Fibroblast of skin of left biceps (primary cell): ENCODE measurements at regions not wholly inside any gene's neighbourhood (a gene's known extent, or its start where the extent isn't known, plus 50 kb on each side); places are given as distances from the start of the nearest gene placed in this dataset.

Experiments used
- DNase-seq, 2 experiments: peaks; one replicate each; pipeline ENCODE4 v3.0.0-alpha.2; 2013; ENCODE audit warnings: low read depth in 2 of 2

GRCh38 chr9:88792502-88792901, 198.8 kb upstream of the S1PR3 start:
- DNase-seq = no peak

- DNase-seq = no peak
Measured at GRCh38 chr9:88794100-88794499, 197.2 kb upstream of the S1PR3 start.

- DNase-seq = no peak
Measured at GRCh38 chr9:88796947-88797346, 194.3 kb upstream of the S1PR3 start.

GRCh38 chr9:88798476-88798875, 192.8 kb upstream of the S1PR3 start:
- no peak for DNase-seq

DNA sequence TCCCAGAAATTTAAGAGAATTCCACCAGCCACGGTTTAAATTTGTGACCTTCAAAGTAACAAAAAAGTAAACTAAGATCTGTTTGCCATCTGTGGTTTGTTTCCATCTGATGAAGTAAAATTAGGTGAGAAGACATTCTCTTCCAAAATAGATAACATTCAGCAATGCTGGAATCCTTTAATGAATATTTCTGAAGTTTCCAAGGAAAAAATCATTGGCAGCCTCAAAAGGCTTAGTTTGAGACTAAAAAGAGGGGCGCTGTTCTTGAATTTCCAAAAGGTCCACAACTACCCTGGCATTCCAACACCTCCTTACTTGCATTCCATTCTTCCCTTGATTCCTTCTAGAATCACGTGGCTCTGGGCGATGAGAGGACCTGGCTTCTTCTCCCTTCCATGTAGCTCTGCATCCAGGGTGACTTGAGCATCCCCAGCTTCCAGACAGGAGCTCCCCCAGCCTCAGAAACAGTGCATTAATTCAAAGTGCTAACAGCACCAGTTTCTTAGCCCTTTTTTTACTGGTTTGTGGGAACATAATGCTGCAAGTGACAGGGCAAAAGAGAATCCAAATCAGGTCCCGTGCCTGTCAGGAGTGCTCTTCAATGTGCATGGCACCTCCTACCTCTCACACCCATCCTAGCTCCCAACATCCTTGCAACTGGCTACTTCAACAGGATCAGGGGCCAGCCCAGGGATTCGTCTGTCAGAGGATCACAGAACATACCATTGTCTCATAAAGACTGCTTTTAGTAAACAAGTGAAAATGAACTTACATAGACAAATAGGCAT, 191.5 kb upstream of the S1PR3 start:
- no peak for DNase-seq

DNA sequence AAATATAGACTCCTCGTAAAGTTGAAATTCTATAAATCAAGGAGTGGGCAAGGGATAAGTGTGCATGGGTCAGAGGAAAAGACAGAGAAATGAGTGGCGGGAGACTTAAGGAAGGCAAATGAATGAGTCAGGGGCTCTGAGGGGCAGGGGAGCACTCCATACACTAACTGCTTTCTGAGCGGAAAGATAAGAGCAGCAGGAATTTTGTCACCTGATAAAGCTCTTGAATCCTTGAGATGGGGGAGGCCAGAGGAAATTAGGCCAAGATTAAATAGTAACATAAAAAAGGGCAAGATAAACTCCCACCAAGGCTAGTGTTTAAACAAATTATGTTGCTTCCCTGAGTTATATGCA, 191.0 kb upstream of the S1PR3 start:
- DNase-seq = no peak

- DNase-seq = no peak
Measured at GRCh38 chr9:88801214-88801796, 190.0 kb upstream of the S1PR3 start.

DNA sequence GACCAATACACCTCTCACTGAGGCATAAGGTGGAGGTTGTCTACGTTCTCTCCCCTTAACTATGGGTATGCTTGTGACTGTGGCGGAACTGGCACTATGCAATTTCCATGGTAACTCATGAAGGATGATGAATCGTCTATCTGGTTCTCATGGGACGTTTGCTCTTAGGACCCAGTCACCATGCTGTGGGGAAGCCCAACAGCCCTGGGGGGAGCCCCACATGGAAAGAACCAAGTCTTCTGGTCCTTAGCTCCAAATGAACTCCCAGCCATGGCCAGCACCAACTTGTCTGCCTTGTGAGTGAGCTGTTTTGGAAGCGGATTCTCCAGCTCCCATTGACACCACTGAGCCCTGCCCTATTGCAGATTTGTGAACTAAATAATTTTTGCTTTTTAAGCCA, 188.7 kb upstream of the S1PR3 start:
- DNase-seq = no peak

DNA sequence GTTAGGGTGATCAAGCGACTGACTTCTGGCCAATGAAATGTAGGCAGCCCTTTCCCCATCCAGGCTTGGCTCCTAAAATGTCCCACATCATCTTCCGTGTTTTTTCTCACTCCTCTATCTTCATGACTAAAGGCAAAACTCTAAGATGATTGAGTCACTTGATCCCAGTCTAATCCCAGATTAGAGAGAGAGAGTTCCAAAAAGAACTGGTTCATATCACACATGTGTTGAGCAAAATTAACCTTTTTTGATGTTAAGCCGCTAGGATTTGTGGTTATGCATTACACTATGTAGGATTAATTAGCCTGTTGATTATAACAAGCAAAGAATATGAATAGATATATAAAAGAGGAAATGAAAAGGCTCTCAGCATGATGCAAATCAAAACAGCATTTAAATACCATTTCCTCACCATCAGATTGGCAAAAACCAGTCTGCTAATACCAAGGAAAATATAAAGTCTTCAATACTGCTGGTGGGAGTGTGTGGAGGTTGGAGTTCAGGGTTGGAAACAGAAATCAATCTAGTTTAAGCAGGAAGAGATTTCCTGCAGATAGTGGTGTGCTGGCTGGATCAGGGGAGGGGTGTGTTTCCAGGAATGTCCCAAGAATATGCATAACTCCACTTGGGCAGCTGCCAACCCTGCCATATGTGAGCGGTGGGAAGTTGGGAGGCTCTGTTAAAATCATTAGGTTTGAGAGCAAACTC, 187.6 kb upstream of the S1PR3 start:
- DNase-seq = peak; percentile 36 to 47

DNA sequence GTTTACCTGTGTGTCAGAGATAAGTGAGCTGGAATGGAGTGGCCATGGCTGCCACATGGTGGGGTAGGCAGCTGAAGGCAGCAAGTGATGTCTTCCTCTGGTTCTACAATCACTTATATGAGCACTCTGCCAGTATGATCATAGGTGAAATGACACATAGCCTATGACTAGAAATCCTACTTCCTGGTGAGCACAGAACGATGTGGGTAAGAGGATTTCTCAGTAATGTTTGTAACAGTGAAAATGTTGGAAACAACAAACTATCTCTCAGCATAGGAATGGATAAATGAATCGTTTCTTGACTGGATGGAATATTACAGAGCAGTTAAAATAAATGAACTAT, 187.0 kb upstream of the S1PR3 start:
- no peak for DNase-seq

DNA sequence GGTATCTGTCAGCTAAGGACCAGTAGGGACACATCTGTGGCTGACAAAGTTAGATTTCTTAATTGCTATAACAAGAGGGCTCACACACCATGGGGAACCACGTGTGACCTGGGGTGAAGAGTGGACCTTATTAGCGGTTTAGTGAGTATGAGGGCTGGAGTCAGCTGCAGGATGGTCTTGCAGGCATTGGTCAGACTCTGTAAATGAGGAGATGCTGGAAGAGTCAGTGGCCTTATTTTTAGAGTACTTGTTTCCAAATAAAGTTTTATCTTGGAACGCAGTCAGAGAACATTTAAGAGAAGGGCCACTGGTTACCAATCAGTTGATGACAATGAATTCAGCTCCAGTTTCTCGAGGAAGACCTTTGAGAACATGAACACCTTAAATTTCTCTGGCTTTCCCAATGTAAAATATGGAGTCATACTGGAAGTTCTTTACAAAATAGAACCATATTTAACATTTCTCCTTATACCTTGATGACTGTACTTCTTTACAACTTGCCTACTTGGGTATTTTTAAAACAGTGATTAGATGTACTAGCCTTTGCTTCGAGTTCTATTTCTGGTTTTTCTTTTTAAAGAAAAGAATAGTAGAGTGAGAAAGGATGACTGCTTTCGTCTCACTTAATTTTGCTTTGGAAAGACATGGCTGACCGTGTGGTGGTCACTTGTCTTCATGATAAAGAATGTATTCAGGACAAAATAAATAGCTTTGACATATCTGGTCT, 185.9 kb upstream of the S1PR3 start:
- no peak for DNase-seq

DNA sequence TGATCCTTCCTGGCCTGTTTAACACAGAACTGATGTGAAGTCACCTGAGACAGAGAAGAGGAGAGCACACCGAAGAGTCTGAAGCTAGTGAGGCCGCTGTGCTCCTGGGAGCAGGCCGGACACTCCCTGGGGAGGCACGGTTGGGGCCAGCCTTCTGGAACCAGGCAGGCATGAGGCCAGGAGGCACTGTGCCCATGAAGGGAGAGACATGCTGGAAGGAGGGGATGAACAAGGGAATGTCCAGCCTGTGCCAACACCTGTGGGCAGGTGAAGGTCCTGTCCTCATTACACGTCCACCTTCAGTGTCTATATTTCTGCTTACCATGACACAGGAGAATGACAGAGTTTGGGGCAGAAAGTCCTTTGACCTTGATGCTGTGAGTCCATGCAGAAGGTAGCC, 183.8 kb upstream of the S1PR3 start:
- no peak for DNase-seq

- no peak for DNase-seq
Measured at GRCh38 chr9:88808019-88808656, 183.1 kb upstream of the S1PR3 start.

DNA sequence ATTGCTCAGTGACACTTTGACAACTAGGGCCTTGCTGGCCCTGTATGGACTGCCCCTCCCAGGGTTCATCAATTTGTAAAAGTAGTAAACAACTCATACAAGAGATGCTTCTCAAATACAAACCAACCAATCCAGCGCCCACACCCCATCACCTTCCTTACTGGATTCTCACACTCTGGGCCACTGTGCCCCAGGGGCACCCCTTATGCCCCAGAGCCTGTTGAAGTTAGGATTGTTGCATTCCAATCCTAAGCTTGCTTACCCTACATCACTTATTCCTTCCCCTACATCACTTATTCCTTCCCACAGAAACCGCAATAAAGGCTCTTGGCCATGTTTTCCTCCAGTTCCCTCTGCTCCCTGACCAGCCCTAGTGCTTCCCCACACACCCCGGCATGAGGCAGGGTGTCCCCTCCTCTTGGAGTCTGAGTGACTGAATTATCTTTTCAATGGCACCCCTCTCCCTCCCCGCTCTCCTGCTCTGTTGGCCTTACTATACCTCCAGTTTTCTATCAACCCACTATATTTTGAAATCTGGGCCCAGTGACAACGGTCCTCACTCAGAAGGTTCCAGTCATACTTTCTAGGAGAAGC, 182.4 kb upstream of the S1PR3 start:
- DNase-seq = no peak

DNA sequence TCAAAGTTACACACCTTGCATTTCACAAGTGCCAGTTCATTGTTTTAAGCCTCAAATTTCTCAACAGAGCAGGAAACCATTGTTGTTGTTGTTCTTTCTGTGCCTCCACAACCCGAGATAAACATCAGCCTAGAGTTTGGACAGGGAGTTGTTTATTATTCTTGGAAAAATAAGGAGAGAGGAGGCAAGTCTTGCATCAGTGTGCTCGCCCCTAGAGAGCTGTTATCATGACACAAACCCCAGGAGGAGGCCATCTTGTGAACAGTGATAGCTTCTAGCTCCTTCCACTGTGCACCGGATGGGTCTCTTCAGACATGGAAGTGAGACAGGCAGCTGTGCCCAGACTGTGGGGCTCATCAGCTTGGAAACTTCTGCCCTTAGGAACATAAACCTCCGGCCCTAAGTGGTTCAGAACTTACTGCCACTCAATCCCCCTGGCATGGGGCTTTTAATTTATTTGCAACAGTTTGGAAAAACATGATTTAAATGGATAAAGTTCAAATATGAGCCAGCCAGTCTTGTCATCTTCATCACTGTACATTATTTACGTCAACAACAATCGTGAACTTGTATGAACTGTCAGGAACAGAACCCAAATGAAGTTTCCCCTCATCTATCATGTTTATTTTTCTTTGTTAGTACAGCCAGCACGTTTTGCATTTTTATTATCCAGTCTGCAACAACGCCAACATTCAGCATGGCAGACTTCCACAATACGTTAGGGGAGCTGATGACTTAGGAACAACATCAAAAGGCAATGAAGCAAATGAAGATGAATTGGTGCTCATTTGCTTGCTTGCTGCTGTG, 181.7 kb upstream of the S1PR3 start:
- DNase-seq = no peak

DNA sequence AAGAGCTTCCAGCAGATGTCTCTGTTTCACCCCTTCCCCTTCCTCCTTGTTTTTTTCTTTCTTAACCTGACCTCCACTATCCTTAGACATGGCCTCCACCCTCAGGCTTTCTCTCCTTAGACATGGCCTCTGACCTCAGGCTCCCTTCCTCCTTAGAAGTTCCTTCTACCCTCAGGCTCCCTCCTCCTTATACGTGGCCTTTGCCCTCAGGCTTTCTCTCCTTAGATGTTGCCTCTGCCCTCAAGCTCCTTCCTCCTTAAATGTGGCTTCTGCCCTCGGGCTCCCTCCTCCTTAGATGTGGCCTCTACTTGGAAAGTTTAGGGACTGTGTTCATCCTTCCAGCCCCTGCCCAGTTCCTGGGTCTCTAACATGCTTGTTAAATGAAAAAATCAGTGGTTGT, 180.4 kb upstream of the S1PR3 start:
- no peak for DNase-seq

- no peak for DNase-seq
Measured at GRCh38 chr9:88811511-88811910, 179.8 kb upstream of the S1PR3 start.

GRCh38 chr9:88812938-88813637, 178.2 kb upstream of the S1PR3 start:
- no peak for DNase-seq

DNA sequence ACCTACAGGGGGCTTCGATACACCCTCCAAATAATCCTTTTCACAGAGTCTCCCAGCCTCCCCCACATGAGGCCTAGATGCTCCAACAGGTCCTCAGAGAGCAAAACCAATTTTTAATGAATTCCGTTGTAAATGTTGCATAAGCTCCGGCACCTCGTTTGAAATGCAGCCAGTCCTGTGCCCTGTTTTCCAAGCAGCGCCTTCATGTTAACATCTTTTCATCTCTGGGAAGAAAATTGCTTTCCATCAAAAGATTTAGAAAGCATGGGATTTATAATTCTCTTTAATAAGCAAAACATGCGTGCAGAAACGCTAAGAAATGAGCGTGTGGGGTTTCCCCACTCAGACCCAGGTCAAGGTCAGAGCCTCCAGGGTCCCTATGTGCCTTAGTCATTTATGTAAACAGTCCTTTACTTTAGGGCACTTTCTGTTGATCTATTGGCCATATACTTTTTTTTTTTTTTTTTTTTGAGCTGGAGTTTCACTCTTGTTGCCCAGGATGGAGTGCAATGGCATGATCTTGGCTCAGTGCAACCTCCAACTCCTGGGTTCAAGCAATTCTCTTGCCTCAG, 177.5 kb upstream of the S1PR3 start:
- DNase-seq = no peak

DNA sequence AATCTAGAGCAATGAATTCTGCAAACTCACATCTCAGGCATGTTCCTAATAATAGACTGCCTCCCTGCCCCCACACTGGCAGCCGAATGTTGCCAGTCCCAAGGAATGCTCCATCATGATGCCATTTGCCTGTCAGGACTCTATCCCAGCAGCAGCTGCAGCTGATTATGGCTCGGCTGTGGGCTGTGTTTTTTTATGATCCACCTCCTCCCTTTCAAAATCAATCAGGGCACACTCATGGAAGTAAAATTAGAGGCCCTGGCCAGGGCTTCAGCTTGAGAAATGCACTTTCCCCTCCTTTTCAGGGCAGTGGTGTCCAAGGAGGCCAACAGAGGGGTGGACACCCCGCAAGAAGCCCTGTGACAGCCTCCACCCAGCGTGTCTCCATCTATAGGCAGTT, 176.7 kb upstream of the S1PR3 start:
- peak; percentile 58 to 62 for DNase-seq
